ENCODE measurements at regions not wholly inside any gene's neighbourhood (a gene's known extent, or its start where the extent isn't known, plus 50 kb on each side); places are given as distances from the start of the nearest gene placed in this dataset.

GRCh38 chr2:67337903-67338302 is 59.2 kb upstream of the ETAA1 start:
- ChIA-PET CTCF (no interaction called here), POLR2A (no interaction called here)
- Histone ChIP-seq H3K9ac (replicated peaks; ENCODE audit: extremely low read depth, insufficient read depth, low read length) (no peak overlapping the region), H2AFZ (ENCODE audit: low read depth, low read length) (no peak overlapping the region), H3K4me2 (ENCODE audit: insufficient read depth, low read length) (no peak overlapping the region), H3K4me1 (ENCODE audit: control insufficient read depth, extremely low read depth, insufficient read depth, low read length) (no peaks in the 10 kb centered on the region), H3K27ac (ENCODE audit: insufficient read depth, low read depth, low read length) (no peak overlapping the region), H3K36me3 (ENCODE audit: control insufficient read depth in 2 of 2, extremely low read depth in 1 of 2, insufficient read depth in 2 of 2, low read length in 2 of 2) (no peaks in the 10 kb centered on the region), H3K4me3 (replicated peaks in 1 of 3; ENCODE audit: insufficient read depth in 1 of 3, low read depth in 1 of 3, low read length in 3 of 3) (no peak overlapping the region), H3K79me2 (ENCODE audit: control insufficient read depth, insufficient read depth, low read length) (no peaks in the 10 kb centered on the region), H4K20me1 (replicated peaks; ENCODE audit: control insufficient read depth, extremely low read depth, insufficient read depth, low read length) (no peaks in the 10 kb centered on the region), H3K9me1 (replicated peaks; ENCODE audit: control insufficient read depth, extremely low read depth, insufficient read depth, low read length) (no peaks in the 10 kb centered on the region), H3K27me3 (ENCODE audit: control insufficient read depth in 2 of 2, insufficient read depth in 2 of 2, low read length in 2 of 2) (no peaks in the 10 kb centered on the region), H3K9me3 (replicated peaks; ENCODE audit: control insufficient read depth, insufficient read depth, low read length) (no peaks in the 10 kb centered on the region)
- FAIRE-seq (no peak), DNase-seq (ENCODE audit: low read depth, low spot score) (no peak)
- TF ChIP-seq POLR2AphosphoS5 (IDR thresholded peaks at IDR 0.05; ENCODE audit: insufficient read depth, low read depth, low read length) = no peak
- no peak for TF ChIP-seq CTCF (IDR thresholded peaks at IDR 0.05; ENCODE audit: extremely low read depth in 1 of 2, insufficient read depth in 1 of 2, low read depth in 1 of 2, low read length in 2 of 2)
- TF ChIP-seq EZH2 (IDR thresholded peaks at IDR 0.05; ENCODE audit: borderline replicate concordance, low read depth, low read length, severe bottlenecking) = no peak
- no peak for TF ChIP-seq FOS (IDR thresholded peaks at IDR 0.05; ENCODE audit: borderline replicate concordance, insufficient read depth, low read length)
- no peak for TF ChIP-seq POLR2A (IDR thresholded peaks at IDR 0.05; ENCODE audit: low read depth, low read length)
- no peak for TF ChIP-seq JUN (IDR thresholded peaks at IDR 0.05; ENCODE audit: borderline replicate concordance, insufficient read depth, insufficient read length, low read depth)
- BruUV-seq (replicated peaks) = no TSS peak
- dilution Hi-C loops (cut with MboI; ENCODE audit: extremely low pct_ligation_motif_present, low sequenced_read_pairs) (no loop called here), intact Hi-C loops (cut with micrococcal nuclease) (loop anchor here (5.0 kb wide), 1 partner anchor 106 kb away; no protein-coding TSS in a partner anchor)

Measured in endothelial cell of umbilical vein (primary cell).